Neural progenitor cell (in vitro differentiated cells): ENCODE measurements at regions not wholly inside any gene's neighbourhood (a gene's known extent, or its start where the extent isn't known, plus 50 kb on each side); places are given as distances from the start of the nearest gene placed in this dataset.

ENCODE experiments used
- CTCF ChIP-seq: fragments of 200-600 bp; sonication (generic); IDR thresholded peaks from 2 replicates; pipeline ENCODE4 v1.5.1; 2017; ENCODE audit warnings: antibody characterized with exemption, mild to moderate bottlenecking
- EZH2 ChIP-seq: fragments of 200-600 bp; sonication (generic); IDR thresholded peaks from 2 replicates; pipeline ENCODE4 v1.6.1; 2017; ENCODE audit warnings: antibody characterized with exemption, mild to moderate bottlenecking, moderate library complexity
- EZH2phosphoT487 ChIP-seq: fragments of 200-600 bp; sonication (generic); IDR thresholded peaks from 2 replicates; pipeline ENCODE4 v1.6.1; 2017; ENCODE audit warnings: antibody characterized with exemption

DNA sequence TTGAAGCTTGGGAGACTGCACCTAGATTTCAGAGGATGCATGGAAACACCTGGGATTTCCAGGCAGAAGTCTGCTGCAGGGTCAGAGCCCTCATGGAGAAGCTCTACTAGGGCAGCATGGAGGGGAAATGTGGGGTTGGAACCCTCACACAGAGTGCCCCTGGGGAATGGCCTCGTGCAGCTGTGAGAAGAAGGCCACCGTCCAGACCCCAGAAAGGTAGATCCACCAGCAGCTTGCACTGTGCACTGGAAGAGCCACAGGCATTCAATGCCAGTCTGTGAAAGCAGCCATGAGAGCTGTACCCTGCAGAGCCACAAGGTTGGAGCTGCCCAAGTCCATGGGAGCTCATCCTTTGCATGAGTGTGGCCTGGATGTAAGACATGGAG lies 285.3 kb upstream of the FAM174A start:
- TF ChIP-seq CTCF (no peak), EZH2 (no peak), EZH2phosphoT487 (no peak)
